ENCODE measurements at regions not wholly inside any gene's neighbourhood (a gene's known extent, or its start where the extent isn't known, plus 50 kb on each side); places are given as distances from the start of the nearest gene placed in this dataset.
"Not testable (repeated sequence)": the region's sequence is repeated elsewhere in the genome, so short reads cannot be mapped to it uniquely, and the experiment has no call there.

DNA sequence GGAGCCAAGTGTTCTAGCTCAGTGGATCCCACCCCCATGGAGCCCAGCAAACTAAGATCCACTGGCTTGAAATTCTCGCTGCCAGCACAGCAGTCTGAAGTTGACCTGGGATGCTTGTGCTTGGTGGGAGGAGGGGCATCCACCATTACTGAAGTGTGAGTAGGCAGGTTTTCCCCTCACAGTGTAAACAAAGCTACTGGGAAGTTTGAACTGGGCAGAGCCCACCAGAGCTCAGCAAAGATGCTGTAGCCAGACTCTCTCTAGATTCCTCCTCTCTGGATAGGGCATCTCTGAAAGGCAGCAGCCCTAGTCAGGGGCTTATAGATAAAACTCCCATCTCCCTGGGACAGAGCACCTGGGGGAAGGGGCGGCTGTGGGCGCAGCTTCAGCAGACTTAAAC, 293.1 kb upstream of the NOX3 start:
- not testable (repeated sequence) for H3K9me3 Mint-ChIP-seq; H3K36me3 Mint-ChIP-seq (ENCODE audit: low read depth); H3K4me1 Mint-ChIP-seq (ENCODE audit: low read depth); H3K27me3 Mint-ChIP-seq; H3K4me3 Mint-ChIP-seq; H3K27ac Mint-ChIP-seq

DNA sequence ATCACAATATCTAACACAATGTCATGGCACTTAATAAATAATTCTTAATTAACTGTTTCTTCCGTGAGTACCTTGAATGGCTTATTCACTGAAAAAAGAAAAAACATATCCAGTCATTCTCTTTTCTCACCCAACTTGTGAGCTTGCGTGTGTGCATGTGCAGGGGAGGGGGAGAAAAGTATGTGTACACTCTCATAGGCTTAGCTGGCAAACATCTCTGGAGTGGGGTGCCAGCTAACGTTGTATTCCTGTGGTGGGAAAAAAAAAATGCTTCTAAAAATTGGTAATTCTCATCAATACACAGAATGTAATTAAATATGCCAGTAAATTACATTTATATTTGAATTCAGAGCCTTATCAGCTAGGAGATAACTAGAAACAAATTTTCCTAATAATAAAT, 291.9 kb upstream of the NOX3 start:
- H3K27me3 Mint-ChIP-seq: peaks cover 4% of the 10 kb centered on the region
- H3K27ac Mint-ChIP-seq: no peak overlapping the region
- peaks cover 10% of the 10 kb centered on the region for H3K9me3 Mint-ChIP-seq
- no peak overlapping the region for H3K4me3 Mint-ChIP-seq
- no peaks in the 10 kb centered on the region for H3K36me3 Mint-ChIP-seq (ENCODE audit: low read depth)
- no peaks in the 10 kb centered on the region for H3K4me1 Mint-ChIP-seq (ENCODE audit: low read depth)

DNA sequence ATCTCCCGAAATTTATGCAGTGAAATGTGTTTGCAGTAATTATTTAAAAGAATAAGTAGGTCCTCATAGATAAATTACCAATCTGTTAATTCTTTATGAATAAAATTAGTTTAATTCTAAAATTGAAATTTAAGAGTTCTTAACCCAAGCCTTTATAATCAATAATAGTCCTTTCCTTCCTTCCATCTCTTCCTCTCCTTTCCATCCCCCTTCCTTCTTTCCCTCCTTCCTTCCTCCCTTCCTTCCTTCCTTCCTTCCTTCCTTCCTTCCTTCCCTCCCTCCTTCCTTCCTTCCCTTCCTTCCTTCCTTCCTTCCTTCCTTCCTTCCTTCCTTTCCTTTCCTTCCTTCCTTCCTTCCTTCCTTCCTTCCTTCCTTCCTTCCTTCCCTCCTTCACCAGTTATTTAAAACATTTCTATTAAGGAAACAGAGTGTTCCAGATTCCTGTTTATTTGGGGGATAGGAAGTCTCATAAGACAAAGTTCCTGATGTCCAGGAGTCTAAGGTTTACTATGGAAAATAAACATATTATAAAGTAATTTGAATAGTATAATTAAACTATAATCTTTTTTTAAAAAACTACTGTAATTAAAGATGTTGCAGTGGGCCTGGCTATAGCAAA, 285.3 kb upstream of the NOX3 start:
- no peak overlapping the region for H3K27ac Mint-ChIP-seq
- no peaks in the 10 kb centered on the region for H3K4me1 Mint-ChIP-seq (ENCODE audit: low read depth)
- peaks cover 4% of the 10 kb centered on the region for H3K27me3 Mint-ChIP-seq
- H3K9me3 Mint-ChIP-seq: no peaks in the 10 kb centered on the region
- no peak overlapping the region for H3K4me3 Mint-ChIP-seq
- no peaks in the 10 kb centered on the region for H3K36me3 Mint-ChIP-seq (ENCODE audit: low read depth)

DNA sequence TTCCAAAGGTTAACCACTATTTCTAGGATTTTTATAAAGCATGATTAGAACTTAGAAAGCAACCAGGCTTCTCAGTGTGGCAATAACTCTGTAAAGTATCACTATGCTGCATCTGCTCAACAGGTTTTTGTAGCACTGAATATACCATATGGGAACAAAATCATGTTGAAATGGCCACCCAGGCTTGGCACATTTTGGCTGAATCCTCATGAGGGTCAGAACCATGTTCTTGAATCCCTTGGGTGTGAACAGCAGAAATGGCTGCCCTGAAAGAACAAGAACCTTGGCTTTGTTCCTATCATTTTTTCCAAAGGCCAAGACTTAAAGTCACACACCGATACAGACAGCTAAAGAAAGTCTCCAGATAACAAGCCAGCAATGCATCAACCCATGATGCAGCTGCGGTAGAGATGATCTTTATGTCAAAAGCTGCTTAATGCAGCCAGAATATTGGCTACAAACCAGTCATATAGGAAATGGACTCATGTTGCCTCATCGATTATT, 283.0 kb upstream of the NOX3 start:
- Mint-ChIP-seq H3K9me3 (no peaks in the 10 kb centered on the region), H3K4me1 (ENCODE audit: low read depth) (no peaks in the 10 kb centered on the region), H3K4me3 (no peak overlapping the region), H3K27me3 (no peaks in the 10 kb centered on the region), H3K36me3 (ENCODE audit: low read depth) (no peaks in the 10 kb centered on the region), H3K27ac (no peak overlapping the region)

DNA sequence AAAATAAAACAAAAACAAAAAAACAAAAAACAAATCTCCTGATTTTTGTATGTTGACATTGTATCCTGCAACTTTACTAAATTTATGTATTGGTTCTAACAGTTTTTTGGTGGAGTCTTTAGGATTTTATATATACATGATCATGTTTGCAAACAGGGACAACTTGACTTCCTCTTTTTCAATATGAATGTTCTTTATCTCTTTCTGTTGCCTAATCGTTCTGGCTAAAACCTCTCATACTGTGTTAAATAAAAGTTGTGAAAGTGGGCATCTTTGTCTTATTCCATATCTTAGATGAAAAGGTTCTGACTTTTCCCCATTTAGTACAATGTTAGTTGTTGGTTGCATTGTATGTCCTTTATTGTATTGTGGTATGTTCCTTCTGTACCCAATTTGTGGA, 261.7 kb upstream of the NOX3 start:
- Mint-ChIP-seq H3K4me1 (ENCODE audit: low read depth) (no peaks in the 10 kb centered on the region), H3K27ac (no peak overlapping the region), H3K36me3 (ENCODE audit: low read depth) (no peaks in the 10 kb centered on the region), H3K9me3 (no peaks in the 10 kb centered on the region), H3K4me3 (no peak overlapping the region), H3K27me3 (peaks cover 8% of the 10 kb centered on the region)

DNA sequence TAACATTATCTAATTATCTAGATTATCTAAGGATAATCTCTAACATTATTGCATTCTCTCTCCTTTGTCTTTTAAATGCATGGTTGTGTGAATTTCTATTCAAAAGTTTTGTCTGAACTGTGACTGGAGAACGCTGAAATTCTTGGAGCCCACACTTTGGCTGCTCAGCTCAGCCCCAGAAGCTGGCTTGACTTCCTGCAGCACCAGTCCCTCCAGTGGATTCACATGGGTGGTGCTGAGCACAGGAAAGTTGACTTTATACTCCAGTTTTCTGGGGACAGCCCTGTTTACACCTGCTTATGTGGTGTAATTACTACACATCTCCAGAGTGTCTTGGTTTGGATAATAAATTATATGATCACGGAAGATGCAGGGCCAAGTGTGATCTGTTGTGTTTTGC, 255.1 kb upstream of the NOX3 start:
- no peak overlapping the region for H3K27ac Mint-ChIP-seq
- no peak overlapping the region for H3K4me3 Mint-ChIP-seq
- no peaks in the 10 kb centered on the region for H3K36me3 Mint-ChIP-seq (ENCODE audit: low read depth)
- no peaks in the 10 kb centered on the region for H3K9me3 Mint-ChIP-seq
- H3K27me3 Mint-ChIP-seq: no peaks in the 10 kb centered on the region
- no peaks in the 10 kb centered on the region for H3K4me1 Mint-ChIP-seq (ENCODE audit: low read depth)

DNA sequence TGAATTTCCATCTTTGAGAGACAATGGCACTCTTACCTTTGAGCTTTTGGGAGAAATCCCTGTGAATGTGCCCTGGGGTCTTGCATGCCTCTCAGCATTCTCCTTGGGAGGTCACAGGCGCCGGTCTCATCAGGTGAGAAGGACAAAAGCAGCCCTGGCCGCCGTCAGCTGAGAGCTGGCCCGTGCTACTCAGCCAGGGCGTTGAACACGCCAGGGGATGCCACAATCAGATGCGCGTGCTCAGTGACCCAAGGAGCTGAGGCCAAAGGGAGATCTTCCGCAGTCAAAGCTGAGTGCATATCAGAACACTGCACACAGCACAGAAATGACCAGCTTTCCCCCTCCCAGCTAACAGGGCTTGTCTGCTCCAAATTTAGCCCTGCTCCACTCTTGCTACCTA, 253.6 kb upstream of the NOX3 start:
- H3K4me3 Mint-ChIP-seq: no peak overlapping the region
- H3K27ac Mint-ChIP-seq: no peak overlapping the region
- H3K36me3 Mint-ChIP-seq (ENCODE audit: low read depth): no peaks in the 10 kb centered on the region
- no peaks in the 10 kb centered on the region for H3K9me3 Mint-ChIP-seq
- no peaks in the 10 kb centered on the region for H3K4me1 Mint-ChIP-seq (ENCODE audit: low read depth)
- no peaks in the 10 kb centered on the region for H3K27me3 Mint-ChIP-seq

DNA sequence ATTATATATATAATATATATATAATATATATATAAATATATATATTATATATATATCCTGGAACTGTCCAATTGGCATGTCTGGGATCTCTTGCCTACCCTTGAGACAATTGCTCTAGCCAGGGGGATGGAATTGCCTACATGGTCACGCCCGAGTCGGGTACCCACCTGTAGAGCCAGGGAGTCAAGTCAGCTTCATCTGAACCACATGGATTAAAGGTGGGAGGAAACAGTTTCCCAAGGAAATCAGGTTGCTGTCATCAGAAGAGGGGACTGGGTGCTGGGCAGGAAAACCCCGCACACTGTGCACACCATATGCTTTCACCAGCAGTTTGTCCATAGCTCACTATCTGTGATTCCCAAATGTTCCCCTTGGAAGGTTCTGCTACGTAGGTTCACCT, 252.5 kb upstream of the NOX3 start:
- H3K36me3 Mint-ChIP-seq (ENCODE audit: low read depth): no peaks in the 10 kb centered on the region
- H3K4me3 Mint-ChIP-seq: no peak overlapping the region
- no peaks in the 10 kb centered on the region for H3K9me3 Mint-ChIP-seq
- no peaks in the 10 kb centered on the region for H3K27me3 Mint-ChIP-seq
- no peaks in the 10 kb centered on the region for H3K4me1 Mint-ChIP-seq (ENCODE audit: low read depth)
- no peak overlapping the region for H3K27ac Mint-ChIP-seq

DNA sequence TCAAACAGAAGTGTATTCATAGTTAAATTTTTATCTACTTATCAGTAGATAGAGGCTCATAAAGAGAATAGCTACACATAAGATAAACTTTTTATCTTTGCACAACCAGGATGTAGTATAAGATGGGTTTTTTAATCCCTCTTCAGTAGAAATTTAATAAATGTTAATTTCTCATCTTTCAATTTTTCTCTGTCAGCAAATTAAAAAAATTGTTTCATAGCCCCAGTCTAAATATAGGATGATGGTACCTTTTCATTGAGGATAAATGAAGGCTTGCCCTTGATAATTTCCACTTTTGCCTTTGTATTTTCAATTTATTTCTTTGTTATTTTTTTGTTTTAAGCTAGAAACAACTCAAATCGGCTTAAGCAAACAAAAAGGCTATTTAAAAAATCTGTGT, 251.2 kb upstream of the NOX3 start:
- H3K4me3 Mint-ChIP-seq: no peak overlapping the region
- no peaks in the 10 kb centered on the region for H3K36me3 Mint-ChIP-seq (ENCODE audit: low read depth)
- no peaks in the 10 kb centered on the region for H3K9me3 Mint-ChIP-seq
- H3K27me3 Mint-ChIP-seq: no peaks in the 10 kb centered on the region
- H3K27ac Mint-ChIP-seq: no peak overlapping the region
- no peaks in the 10 kb centered on the region for H3K4me1 Mint-ChIP-seq (ENCODE audit: low read depth)

DNA sequence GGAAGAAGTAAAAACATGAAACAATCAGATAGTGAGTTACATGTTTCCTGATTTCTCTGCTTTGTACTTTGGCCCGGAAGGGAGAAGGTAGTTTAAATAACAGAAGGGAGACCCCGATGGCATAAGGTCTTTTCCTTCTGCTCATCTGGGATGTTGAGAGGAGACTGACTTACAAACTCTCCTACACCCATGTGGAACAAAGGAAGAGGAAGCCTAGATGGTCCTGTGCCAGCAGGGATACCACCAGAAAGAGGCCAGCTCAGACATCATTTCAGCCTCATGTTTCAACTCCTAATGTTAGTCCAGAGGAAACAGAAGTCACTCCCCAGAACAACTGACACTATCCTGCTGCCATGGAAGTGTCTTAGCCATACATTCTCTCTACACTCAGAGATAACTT, 250.7 kb upstream of the NOX3 start:
- Mint-ChIP-seq H3K27me3 (no peaks in the 10 kb centered on the region), H3K4me3 (no peak overlapping the region), H3K9me3 (no peaks in the 10 kb centered on the region), H3K27ac (no peak overlapping the region), H3K4me1 (ENCODE audit: low read depth) (no peaks in the 10 kb centered on the region), H3K36me3 (ENCODE audit: low read depth) (no peaks in the 10 kb centered on the region)

DNA sequence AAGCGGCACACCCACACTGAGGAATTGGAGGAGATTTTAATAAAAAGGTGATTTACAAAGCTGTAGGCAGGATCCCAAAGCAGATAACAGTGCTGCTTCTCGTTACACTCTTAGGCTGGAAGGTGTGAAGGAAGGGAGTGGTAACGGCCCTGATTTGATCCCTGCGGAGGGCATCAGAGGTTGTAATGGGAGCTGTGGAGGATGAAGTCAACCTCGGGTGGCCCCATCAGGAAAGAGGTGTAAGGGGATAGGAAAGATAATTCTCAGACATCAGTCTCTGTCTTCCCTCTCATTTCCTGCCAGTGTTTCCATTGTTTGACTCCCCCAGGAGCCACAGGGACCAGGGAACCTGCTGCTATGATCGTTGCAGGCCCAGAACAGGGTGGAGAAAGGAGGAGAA, 245.7 kb upstream of the NOX3 start:
- Mint-ChIP-seq H3K4me1 (ENCODE audit: low read depth) (no peaks in the 10 kb centered on the region), H3K36me3 (ENCODE audit: low read depth) (no peaks in the 10 kb centered on the region), H3K27ac (no peak overlapping the region), H3K9me3 (no peaks in the 10 kb centered on the region), H3K27me3 (no peaks in the 10 kb centered on the region), H3K4me3 (no peak overlapping the region)

DNA sequence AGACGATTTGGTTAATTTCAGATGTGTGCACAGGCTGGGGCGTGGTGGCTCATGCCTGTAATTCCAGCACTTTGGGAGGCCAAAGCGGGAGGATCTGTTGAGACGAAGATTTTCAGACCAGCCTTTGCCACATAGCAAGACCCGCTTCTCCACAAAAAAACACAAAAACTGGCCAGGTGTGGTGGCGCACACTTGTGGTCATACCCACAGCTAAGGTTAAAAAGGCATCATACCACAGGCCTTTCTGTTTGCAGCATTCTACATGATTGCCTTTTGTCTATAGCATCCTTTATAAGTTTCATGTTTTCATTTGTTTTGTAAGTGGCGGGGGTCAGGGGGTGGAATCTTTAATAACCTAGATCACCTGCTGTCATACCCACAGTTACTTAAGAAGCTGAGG, 239.9 kb upstream of the NOX3 start:
- Mint-ChIP-seq H3K4me3 (no peak overlapping the region), H3K4me1 (ENCODE audit: low read depth) (no peaks in the 10 kb centered on the region), H3K36me3 (ENCODE audit: low read depth) (no peaks in the 10 kb centered on the region), H3K27ac (no peak overlapping the region), H3K9me3 (no peaks in the 10 kb centered on the region), H3K27me3 (no peaks in the 10 kb centered on the region)

DNA sequence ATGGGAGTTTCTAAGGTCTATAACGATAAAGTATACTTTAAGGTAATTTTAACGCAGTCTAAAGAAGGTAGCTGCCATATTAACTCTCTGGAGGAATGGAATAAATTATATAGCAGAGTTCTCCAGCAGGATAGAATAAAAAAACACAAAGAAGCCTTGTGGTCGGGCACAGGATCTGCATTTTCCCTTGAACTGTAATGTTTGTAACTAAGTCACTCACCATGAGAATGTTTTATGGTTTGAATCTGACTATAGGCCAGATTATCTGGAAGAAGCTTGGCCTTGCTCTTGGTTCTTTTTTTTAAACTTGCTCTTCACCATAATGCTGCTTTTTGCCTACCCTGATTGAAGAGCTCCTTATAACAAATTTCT, 238.8 kb upstream of the NOX3 start:
- Mint-ChIP-seq H3K36me3 (ENCODE audit: low read depth) (no peaks in the 10 kb centered on the region), H3K9me3 (no peaks in the 10 kb centered on the region), H3K4me3 (no peak overlapping the region), H3K27ac (no peak overlapping the region), H3K4me1 (ENCODE audit: low read depth) (no peaks in the 10 kb centered on the region), H3K27me3 (no peaks in the 10 kb centered on the region)

DNA sequence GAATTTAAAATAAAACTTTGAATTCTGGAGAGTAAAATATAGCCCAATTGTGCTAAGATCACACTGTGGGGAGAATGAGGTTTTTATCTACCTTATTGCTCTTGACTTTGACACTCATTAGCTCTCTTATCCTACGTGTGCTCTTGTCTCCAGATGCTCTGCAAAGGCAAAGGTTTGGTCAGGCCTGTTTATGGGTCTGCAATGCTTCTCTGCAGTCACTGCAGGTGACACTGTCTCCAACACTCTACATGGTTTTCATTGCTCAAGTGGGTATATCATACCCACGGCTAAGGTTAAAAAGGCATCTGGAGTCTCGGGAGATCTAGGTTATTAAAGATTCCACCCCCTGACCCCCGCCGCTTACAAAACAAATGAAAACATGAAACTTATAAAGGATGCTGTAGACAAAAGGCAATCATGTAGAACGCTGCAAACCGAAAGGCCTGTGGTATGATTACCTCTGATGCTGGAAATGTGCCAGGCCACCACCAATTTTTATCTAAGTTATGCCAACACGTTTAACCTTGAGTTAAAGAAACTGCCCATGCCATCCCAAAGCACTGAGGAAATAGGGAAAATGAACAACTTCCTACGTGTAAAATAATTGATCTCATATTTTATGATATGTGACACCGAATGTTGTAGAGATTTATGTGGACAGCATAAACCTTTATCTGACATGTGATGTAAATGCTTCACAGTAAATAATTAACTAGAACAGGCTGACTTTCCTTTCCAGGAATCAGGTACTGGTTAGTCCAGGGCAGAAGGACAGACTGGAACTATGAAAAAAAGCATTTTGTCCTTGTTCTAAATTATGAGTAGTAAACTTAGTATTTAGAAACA, 238.2 kb upstream of the NOX3 start:
- Mint-ChIP-seq H3K36me3 (ENCODE audit: low read depth) (no peaks in the 10 kb centered on the region), H3K27me3 (no peaks in the 10 kb centered on the region), H3K27ac (no peak overlapping the region), H3K4me3 (no peak overlapping the region), H3K4me1 (ENCODE audit: low read depth) (no peaks in the 10 kb centered on the region), H3K9me3 (no peaks in the 10 kb centered on the region)

DNA sequence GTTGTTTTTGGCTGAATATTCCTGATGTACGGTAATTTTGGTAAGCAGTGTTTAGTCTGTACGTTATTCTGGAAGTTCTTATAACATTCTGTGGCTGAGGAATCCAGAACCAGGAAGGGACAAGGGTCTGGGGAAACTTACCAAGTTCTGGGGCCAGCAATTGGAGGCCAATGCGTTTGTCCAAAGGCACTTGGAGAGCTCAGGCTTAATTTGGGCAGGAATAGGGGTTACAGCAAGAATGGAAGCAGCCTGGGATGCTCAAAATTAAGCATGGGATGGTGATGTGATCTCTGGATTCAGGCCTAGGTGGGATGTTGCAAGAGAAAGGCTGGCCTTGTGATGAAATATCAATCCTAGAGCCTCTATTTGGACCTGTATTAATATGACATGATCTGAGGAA, 235.2 kb upstream of the NOX3 start:
- Mint-ChIP-seq H3K27me3 (no peaks in the 10 kb centered on the region), H3K4me1 (ENCODE audit: low read depth) (no peaks in the 10 kb centered on the region), H3K27ac (no peak overlapping the region), H3K9me3 (no peaks in the 10 kb centered on the region), H3K36me3 (ENCODE audit: low read depth) (no peaks in the 10 kb centered on the region), H3K4me3 (no peak overlapping the region)

DNA sequence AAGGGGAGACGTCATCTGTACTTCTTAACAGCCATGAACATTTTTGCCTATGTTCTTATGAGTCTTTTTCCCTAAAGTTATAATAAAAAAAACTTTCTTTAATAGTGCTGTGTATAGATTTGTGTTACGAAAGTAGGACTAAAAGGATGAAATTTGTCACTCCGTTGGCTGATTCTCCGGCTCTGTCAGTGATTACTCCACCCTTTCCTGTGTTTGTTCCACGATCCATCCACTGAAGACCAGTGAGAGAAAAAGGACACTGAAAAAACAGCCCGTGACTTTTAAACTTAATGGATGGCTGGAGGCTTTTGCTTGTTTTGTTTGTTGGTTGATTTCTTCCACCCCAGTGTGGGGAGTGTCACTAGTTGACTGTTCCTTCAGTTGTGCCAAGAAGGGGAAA, 232.0 kb upstream of the NOX3 start:
- Mint-ChIP-seq H3K4me3 (no peak overlapping the region), H3K27ac (no peak overlapping the region)

More for the DNA sequence above, 232.0 kb upstream of the NOX3 start:
- Mint-ChIP-seq H3K9me3 (no peaks in the 10 kb centered on the region), H3K27me3 (peaks cover 5% of the 10 kb centered on the region), H3K36me3 (ENCODE audit: low read depth) (no peaks in the 10 kb centered on the region), H3K4me1 (ENCODE audit: low read depth) (no peaks in the 10 kb centered on the region)
